Liver (tissue), 8 donors: ENCODE measurements at regions not wholly inside any gene's neighbourhood (a gene's known extent, or its start where the extent isn't known, plus 50 kb on each side); places are given as distances from the start of the nearest gene placed in this dataset.

Experiments
- DNase-seq: peaks from one replicate; pipeline ENCODE4 v3.0.0-alpha.2; 2017; ENCODE audit warnings: low spot score
- H3K27ac ChIP-seq, 2 donors: one replicate each; pipeline ENCODE4 v1.7.0; 2013; ENCODE audit warnings: inconsistent platforms in 2 of 2, low read length in 2 of 2, control low read depth in 1 of 2, low read depth in 1 of 2, mild to moderate bottlenecking in 1 of 2
- H3K27me3 ChIP-seq, 4 donors: one replicate each; pipeline versions ENCODE4 v1.6.1 to v1.7.0; 2013; ENCODE audit warnings: low read length in 3 of 4, inconsistent platforms in 1 of 4, mild to moderate bottlenecking in 1 of 4, moderate library complexity in 1 of 4; ENCODE audit not compliant: control insufficient read depth in 4 of 4, insufficient read depth in 4 of 4
- H3K36me3 ChIP-seq, 4 donors: one replicate each; pipeline versions ENCODE4 v1.6.1 to v1.7.0; 2013; ENCODE audit warnings: low read length in 3 of 4, mild to moderate bottlenecking in 3 of 4, low read depth in 1 of 4, moderate library complexity in 1 of 4; ENCODE audit not compliant: control insufficient read depth in 4 of 4, insufficient read depth in 3 of 4
- H3K4me1 ChIP-seq, 4 donors: one replicate each; pipeline versions ENCODE4 v1.6.1 to v1.7.0; 2013; ENCODE audit warnings: low read length in 3 of 4, mild to moderate bottlenecking in 3 of 4, moderate library complexity in 1 of 4; ENCODE audit not compliant: control insufficient read depth in 4 of 4, insufficient read depth in 4 of 4
- H3K4me3 ChIP-seq, 3 donors: one replicate each; pipeline versions ENCODE4 v1.6.1 to v1.7.0; 2013; ENCODE audit warnings: low read length in 3 of 3, control low read depth in 1 of 3, low read depth in 1 of 3, mild to moderate bottlenecking in 1 of 3
- H3K9ac ChIP-seq, 2 donors: one replicate each; pipeline ENCODE4 v1.7.0; 2013; ENCODE audit warnings: low read length in 2 of 2, mild to moderate bottlenecking in 2 of 2, moderate library complexity in 2 of 2, control low read depth in 1 of 2, low read depth in 1 of 2
- H3K9me3 ChIP-seq, 4 donors: one replicate each; pipeline versions ENCODE4 v1.6.1 to v1.7.0; 2013; ENCODE audit warnings: low read length in 3 of 4; ENCODE audit not compliant: control insufficient read depth in 4 of 4
- ATF3 ChIP-seq: IDR thresholded peaks from 2 replicates; pipeline ENCODE4 v1.6.1; 2016; ENCODE audit warnings: antibody characterized with exemption
- CTCF ChIP-seq: fragments of 150-350 bp; IDR thresholded peaks from 2 replicates; pipeline ENCODE4 v1.5.1; 2017; ENCODE audit warnings: improper control_type of control experiment, low read depth, low read length; ENCODE audit not compliant: missing input control
- EGR1 ChIP-seq, 2 donors: IDR thresholded peaks; 2 replicates each; pipeline ENCODE4 v1.6.1; 2016 to 2018; ENCODE audit warnings: antibody characterized with exemption in 2 of 2, low read depth in 2 of 2
- FOXA1 ChIP-seq: IDR thresholded peaks from 2 replicates; pipeline ENCODE4 v1.6.1; 2016; ENCODE audit warnings: antibody characterized with exemption
- FOXA2 ChIP-seq: IDR thresholded peaks from 2 replicates; pipeline ENCODE4 v1.6.1; 2016; ENCODE audit warnings: antibody characterized with exemption
- GABPA ChIP-seq, 2 donors: IDR thresholded peaks in 1 of 2; conservative IDR thresholded peaks in 1 of 2; 2 replicates each; pipeline ENCODE4 v1.6.1; 2016; ENCODE audit warnings: antibody characterized with exemption in 2 of 2, mild to moderate bottlenecking in 1 of 2, moderate library complexity in 1 of 2
- HNF4A ChIP-seq, 2 donors: conservative IDR thresholded peaks; 2 replicates each; pipeline ENCODE4 v1.6.1; 2016; ENCODE audit warnings: antibody characterized with exemption in 2 of 2, mild to moderate bottlenecking in 2 of 2
- HNF4G ChIP-seq: IDR thresholded peaks from 2 replicates; pipeline ENCODE4 v1.6.1; 2016; ENCODE audit warnings: antibody characterized with exemption
- JUND ChIP-seq, 2 donors: IDR thresholded peaks; 2 replicates each; pipeline ENCODE4 v1.6.1; 2016; ENCODE audit warnings: antibody characterized with exemption in 2 of 2
- MAX ChIP-seq: IDR thresholded peaks from 2 replicates; pipeline ENCODE4 v1.6.1; 2016; ENCODE audit warnings: antibody characterized with exemption
- NR2F2 ChIP-seq: IDR thresholded peaks from 2 replicates; pipeline ENCODE4 v1.6.1; 2016; ENCODE audit warnings: antibody characterized with exemption
- RAD21 ChIP-seq, 2 donors: IDR thresholded peaks; 2 replicates each; pipeline ENCODE4 v1.6.1; 2016; ENCODE audit warnings: antibody characterized with exemption in 2 of 2, mild to moderate bottlenecking in 2 of 2
- REST ChIP-seq: IDR thresholded peaks from 2 replicates; pipeline ENCODE4 v1.6.1; 2016; ENCODE audit warnings: antibody characterized with exemption, mild to moderate bottlenecking
- RXRA ChIP-seq, 2 donors: IDR thresholded peaks; 2 replicates each; pipeline ENCODE4 v1.6.1; 2017 to 2018; ENCODE audit warnings: antibody characterized with exemption in 2 of 2, mild to moderate bottlenecking in 1 of 2
- SP1 ChIP-seq: IDR thresholded peaks from 2 replicates; pipeline ENCODE4 v1.6.1; 2018; ENCODE audit warnings: antibody characterized with exemption, mild to moderate bottlenecking
- TAF1 ChIP-seq: conservative IDR thresholded peaks from 2 replicates; pipeline ENCODE4 v1.6.1; 2016; ENCODE audit warnings: antibody characterized with exemption, mild to moderate bottlenecking
- YY1 ChIP-seq: IDR thresholded peaks from 2 replicates; pipeline ENCODE4 v1.6.1; 2016; ENCODE audit warnings: antibody characterized with exemption, mild to moderate bottlenecking
- ZBTB33 ChIP-seq: IDR thresholded peaks from 2 replicates; pipeline ENCODE4 v1.6.1; 2016; ENCODE audit warnings: antibody characterized with exemption
- WGBS: extraction: QIAGEN DNeasy Blood & Tissue Kit; methylation state at CpG from one replicate; pipeline ENCODE4 v1.1.7; 2013; 5-methylcytosine and 5-hydroxymethylcytosine counted together
- donor health status: healthy.
- donor health status: healthy.
- donor health status: healthy.
- donor health status: healthy.
- donor health status: healthy.

- no peak for DNase-seq
- Histone ChIP-seq H3K27ac (no peak overlapping the region), H3K27me3 (no peaks in the 10 kb centered on the region), H3K4me3 (no peak overlapping the region), H3K4me1 (peaks cover 0 to 7% (median 3%) of the 10 kb centered on the region in 4 donors), H3K36me3 (peaks cover 5 to 20% (median 15%) of the 10 kb centered on the region in 4 donors), H3K9ac (no peak overlapping the region), H3K9me3 (no peaks in the 10 kb centered on the region)
- TF ChIP-seq NR2F2 = no peak
- no peak for TF ChIP-seq ZBTB33
- TF ChIP-seq RAD21 (IDR thresholded peaks at IDR 0.05) = no peak
- TF ChIP-seq YY1 = no peak
- TF ChIP-seq SP1 = no peak
- no peak for TF ChIP-seq JUND (IDR thresholded peaks at IDR 0.05)
- no peak for TF ChIP-seq EGR1 (IDR thresholded peaks at IDR 0.05; ENCODE audit: low read depth in 2 of 2)
- TF ChIP-seq CTCF = no peak
- no peak for TF ChIP-seq TAF1
- no peak for TF ChIP-seq MAX
- TF ChIP-seq FOXA1 = no peak
- no peak for TF ChIP-seq GABPA (IDR thresholded peaks at IDR 0.05 in 1 of 2, conservative IDR thresholded peaks at IDR 0.05 in 1 of 2)
- no peak for TF ChIP-seq FOXA2
- TF ChIP-seq HNF4G = no peak
- TF ChIP-seq ATF3 = no peak
- no peak for TF ChIP-seq HNF4A (conservative IDR thresholded peaks at IDR 0.05)
- TF ChIP-seq RXRA (IDR thresholded peaks at IDR 0.05) = no peak
- TF ChIP-seq REST = no peak
- 99% methylated on average over 1 of the region's 1 CpG for WGBS
These were observed 51.2 kb downstream of the ZZZ3 start for GRCh38 chr1:77631302-77631701.
